GM12864 (cell line): ENCODE measurements at regions not wholly inside any gene's neighbourhood (a gene's known extent, or its start where the extent isn't known, plus 50 kb on each side); places are given as distances from the start of the nearest gene placed in this dataset.

Experiments
- DNase-seq: peaks from one replicate; pipeline ENCODE4 v3.0.0-alpha.2; 2011; ENCODE audit warnings: low read depth
- H3K4me3 ChIP-seq: 2 replicates; pipeline ENCODE4 v1.5.1; 2011; ENCODE audit warnings: mild to moderate bottlenecking, low read depth, low read length, control low read depth
- CTCF ChIP-seq: IDR thresholded peaks from 2 replicates; pipeline ENCODE4 v1.5.1; 2011; ENCODE audit warnings: low read depth, mild to moderate bottlenecking, moderate library complexity, low read length, control low read depth, inconsistent platforms; ENCODE audit errors: missing control alignments

- TF ChIP-seq CTCF = no peak
- peak; percentile 40 for DNase-seq
- H3K4me3 ChIP-seq = no peak overlapping the region
Observed at GRCh38 chr2:150403457-150403856, 84.0 kb downstream of the RND3 start.

DNA sequence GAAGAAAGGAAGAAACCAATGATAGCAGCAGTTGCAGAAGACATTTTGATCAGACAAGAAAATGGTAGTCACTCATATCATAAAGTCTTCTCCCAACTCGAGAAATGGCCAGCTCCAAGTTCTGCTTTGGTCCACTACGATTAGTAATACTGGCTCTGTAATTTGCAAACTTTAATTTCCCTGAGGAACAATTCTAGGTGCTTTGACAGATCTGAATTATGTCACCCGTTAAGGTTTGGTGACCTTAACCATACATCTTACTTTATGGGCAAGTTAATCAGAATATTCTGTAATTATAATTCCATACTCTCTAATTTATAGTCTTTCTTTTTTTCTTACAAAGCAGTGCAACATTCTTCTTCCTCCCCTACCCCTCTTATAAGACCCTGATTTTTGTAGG, 84.5 kb downstream of the RND3 start:
- TF ChIP-seq CTCF = no peak
- H3K4me3 ChIP-seq = no peak overlapping the region
- DNase-seq = no peak

DNA sequence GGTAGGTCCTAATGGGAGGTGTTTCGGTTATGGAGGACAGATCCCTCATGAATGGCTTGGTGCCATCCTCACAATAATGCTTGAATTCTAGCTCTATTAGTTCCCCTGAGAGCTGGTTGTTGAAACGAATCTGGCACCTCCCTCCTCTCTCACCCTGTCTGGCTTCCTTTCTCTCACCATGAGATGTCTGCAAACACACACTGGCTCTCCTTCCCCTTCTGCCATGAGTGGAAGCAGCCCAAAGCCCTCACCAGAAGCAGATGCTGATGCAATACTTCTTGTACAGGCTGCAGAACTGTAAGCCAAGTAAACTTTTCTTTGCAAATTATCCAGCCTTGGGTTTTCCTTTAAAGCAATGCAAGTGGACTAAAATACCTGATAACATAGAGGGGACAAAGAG, 86.6 kb downstream of the RND3 start:
- H3K4me3 ChIP-seq = no peak overlapping the region
- DNase-seq = no peak
- no peak for TF ChIP-seq CTCF

DNA sequence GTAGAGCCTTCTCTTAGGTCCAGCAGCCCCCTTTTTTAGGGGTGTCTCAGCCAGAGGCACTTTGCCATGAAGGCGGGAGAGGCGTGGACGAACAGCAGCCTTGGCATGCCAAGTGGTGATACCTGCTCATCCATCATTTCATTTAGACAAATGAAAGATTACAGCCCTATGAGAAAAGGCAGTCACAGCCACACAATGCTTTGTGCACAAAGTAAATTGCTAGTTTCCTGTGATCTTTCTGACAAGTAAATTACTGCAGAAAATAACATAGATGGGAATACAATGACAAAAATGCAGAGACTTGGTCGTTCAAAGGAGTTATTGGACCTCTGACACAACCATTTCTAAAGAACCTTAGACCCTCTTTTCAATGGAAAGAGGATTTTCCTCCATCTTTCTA, 94.9 kb downstream of the RND3 start:
- no peak for TF ChIP-seq CTCF

GRCh38 chr2:150391779-150392178, 95.7 kb downstream of the RND3 start:
- no peak overlapping the region for H3K4me3 ChIP-seq
- no peak for DNase-seq

More for the DNA sequence above, 94.9 kb downstream of the RND3 start:
- DNase-seq = no peak
- no peak overlapping the region for H3K4me3 ChIP-seq

DNA sequence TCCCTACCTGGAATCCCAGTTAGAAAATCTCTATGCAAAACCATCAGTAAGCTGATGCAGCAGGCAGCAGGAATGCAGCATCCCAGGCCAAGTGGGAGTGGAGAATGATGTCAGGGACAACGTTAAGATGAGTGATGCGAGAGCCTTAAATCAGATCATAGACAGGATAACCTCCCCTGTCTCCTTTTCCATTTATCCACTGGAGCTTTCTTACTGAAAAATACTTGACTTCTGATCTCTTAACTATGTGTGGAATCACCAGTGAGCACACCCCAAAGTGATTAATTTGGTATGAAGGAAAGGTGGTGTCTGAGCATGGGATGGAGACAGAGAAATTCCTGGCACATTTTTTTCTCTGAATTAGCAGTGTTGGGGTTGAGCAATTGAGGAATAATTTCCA, 98.0 kb downstream of the RND3 start:
- TF ChIP-seq CTCF = no peak
- no peak for DNase-seq
- H3K4me3 ChIP-seq = no peak overlapping the region

More at GRCh38 chr2:150391779-150392178, 95.7 kb downstream of the RND3 start:
- TF ChIP-seq CTCF = no peak

DNA sequence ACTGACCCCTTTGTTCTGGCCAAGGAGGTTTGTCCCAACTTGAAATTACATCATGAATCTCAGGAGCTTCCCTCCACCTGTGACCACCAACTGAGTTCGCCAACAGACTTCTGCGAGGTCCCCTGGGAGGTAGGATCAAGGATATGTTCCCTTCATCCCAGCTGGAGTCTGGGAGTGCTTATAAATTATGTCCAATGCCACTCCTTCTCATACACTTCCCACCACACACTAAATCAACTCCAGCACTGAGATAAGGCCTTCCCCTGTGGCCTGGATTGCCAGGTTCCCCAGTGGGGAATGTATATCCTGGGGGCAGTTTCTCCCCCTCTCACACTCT, 99.2 kb downstream of the RND3 start:
- DNase-seq = no peak
- no peak for TF ChIP-seq CTCF
- H3K4me3 ChIP-seq = no peak overlapping the region
